ENCODE measurements at regions not wholly inside any gene's neighbourhood (a gene's known extent, or its start where the extent isn't known, plus 50 kb on each side); places are given as distances from the start of the nearest gene placed in this dataset.

GRCh38 chrX:4978613-4979012 lies 1250.1 kb downstream of the NLGN4X start:
- Histone ChIP-seq H3K27me3 (ENCODE audit: control insufficient read depth, insufficient read depth, low read length, poor library complexity, severe bottlenecking) (no peaks in the 10 kb centered on the region), H3K9ac (ENCODE audit: extremely low read depth, low read length, poor library complexity, severe bottlenecking) (no peak overlapping the region), H3K9me3 (ENCODE audit: control insufficient read depth, low read length) (no peaks in the 10 kb centered on the region), H3K27ac (ENCODE audit: low read depth, low read length) (no peak overlapping the region), H3K4me1 (ENCODE audit: control insufficient read depth, insufficient read depth, low read length) (no peaks in the 10 kb centered on the region), H3K36me3 (ENCODE audit: control insufficient read depth, insufficient read depth, low read length) (no peaks in the 10 kb centered on the region), H3K4me3 (ENCODE audit: low read length) (no peak overlapping the region)
- no peaks in the 10 kb centered on the region for H3K4me1 Mint-ChIP-seq
- no peaks in the 10 kb centered on the region for H3K27me3 Mint-ChIP-seq (ENCODE audit: insufficient read depth)
- H3K27ac Mint-ChIP-seq: no peak overlapping the region
- no CpG with 5 or more reads among the region's 1 CpG for WGBS, 2 experiments (ENCODE audit: insufficient coverage in 1 of 2, insufficient read length in 1 of 2)
- no peaks in the 10 kb centered on the region for H3K9me3 Mint-ChIP-seq
- H3K36me3 Mint-ChIP-seq (ENCODE audit: low read depth): no peaks in the 10 kb centered on the region
- TF ChIP-seq CTCF (conservative IDR thresholded peaks at IDR 0.05): no peak
- DNase-seq: no peak
- H3K4me3 Mint-ChIP-seq: no peak overlapping the region

- Mint-ChIP-seq H3K4me3 (no peak overlapping the region), H3K36me3 (ENCODE audit: low read depth) (no peaks in the 10 kb centered on the region), H3K27me3 (ENCODE audit: insufficient read depth) (no peaks in the 10 kb centered on the region), H3K27ac (no peak overlapping the region), H3K9me3 (peaks cover 10% of the 10 kb centered on the region), H3K4me1 (no peaks in the 10 kb centered on the region)
- H3K9ac ChIP-seq (ENCODE audit: extremely low read depth, low read length, poor library complexity, severe bottlenecking): no peak overlapping the region
- no peak for DNase-seq
- no peaks in the 10 kb centered on the region for H3K27me3 ChIP-seq (ENCODE audit: control insufficient read depth, insufficient read depth, low read length, poor library complexity, severe bottlenecking)
- no peak for TF ChIP-seq CTCF (conservative IDR thresholded peaks at IDR 0.05)
- no peak overlapping the region for H3K4me3 ChIP-seq (ENCODE audit: low read length)
- WGBS, 2 experiments (ENCODE audit: insufficient coverage in 1 of 2, insufficient read length in 1 of 2): 88% methylated on average over 1 of the region's 2 CpGs; no CpG with 5 or more reads in 1 of the 2 experiments
- H3K27ac ChIP-seq (ENCODE audit: low read depth, low read length): no peak overlapping the region
- H3K36me3 ChIP-seq (ENCODE audit: control insufficient read depth, insufficient read depth, low read length): no peaks in the 10 kb centered on the region
- no peaks in the 10 kb centered on the region for H3K4me1 ChIP-seq (ENCODE audit: control insufficient read depth, insufficient read depth, low read length)
- H3K9me3 ChIP-seq (ENCODE audit: control insufficient read depth, low read length): no peaks in the 10 kb centered on the region
Measured at GRCh38 chrX:4971646-4972045, 1257.0 kb downstream of the NLGN4X start.

GRCh38 chrX:4964112-4964511 lies 1250.7 kb upstream of the PRKX start:
- no peak overlapping the region for H3K4me3 ChIP-seq (ENCODE audit: low read length)
- H3K9me3 ChIP-seq (ENCODE audit: control insufficient read depth, low read length): no peaks in the 10 kb centered on the region
- Mint-ChIP-seq H3K27me3 (ENCODE audit: insufficient read depth) (no peaks in the 10 kb centered on the region), H3K9me3 (peaks cover 10% of the 10 kb centered on the region), H3K27ac (no peak overlapping the region), H3K36me3 (ENCODE audit: low read depth) (no peaks in the 10 kb centered on the region), H3K4me1 (no peaks in the 10 kb centered on the region), H3K4me3 (no peak overlapping the region)
- no peak for DNase-seq
- no peaks in the 10 kb centered on the region for H3K36me3 ChIP-seq (ENCODE audit: control insufficient read depth, insufficient read depth, low read length)
- 93% methylated on average over 3 of the region's 3 CpGs; no CpG with 5 or more reads in 1 of the 2 experiments for WGBS, 2 experiments (ENCODE audit: insufficient coverage in 1 of 2, insufficient read length in 1 of 2)
- no peak overlapping the region for H3K9ac ChIP-seq (ENCODE audit: extremely low read depth, low read length, poor library complexity, severe bottlenecking)
- H3K4me1 ChIP-seq (ENCODE audit: control insufficient read depth, insufficient read depth, low read length): no peaks in the 10 kb centered on the region
- TF ChIP-seq CTCF (conservative IDR thresholded peaks at IDR 0.05): no peak
- H3K27me3 ChIP-seq (ENCODE audit: control insufficient read depth, insufficient read depth, low read length, poor library complexity, severe bottlenecking): no peaks in the 10 kb centered on the region
- no peak overlapping the region for H3K27ac ChIP-seq (ENCODE audit: low read depth, low read length)
